ENCODE measurements at regions not wholly inside any gene's neighbourhood (a gene's known extent, or its start where the extent isn't known, plus 50 kb on each side); places are given as distances from the start of the nearest gene placed in this dataset.
A peak's percentile ranks its signal among the peaks of the same experiment; 100 is the strongest.

DNA sequence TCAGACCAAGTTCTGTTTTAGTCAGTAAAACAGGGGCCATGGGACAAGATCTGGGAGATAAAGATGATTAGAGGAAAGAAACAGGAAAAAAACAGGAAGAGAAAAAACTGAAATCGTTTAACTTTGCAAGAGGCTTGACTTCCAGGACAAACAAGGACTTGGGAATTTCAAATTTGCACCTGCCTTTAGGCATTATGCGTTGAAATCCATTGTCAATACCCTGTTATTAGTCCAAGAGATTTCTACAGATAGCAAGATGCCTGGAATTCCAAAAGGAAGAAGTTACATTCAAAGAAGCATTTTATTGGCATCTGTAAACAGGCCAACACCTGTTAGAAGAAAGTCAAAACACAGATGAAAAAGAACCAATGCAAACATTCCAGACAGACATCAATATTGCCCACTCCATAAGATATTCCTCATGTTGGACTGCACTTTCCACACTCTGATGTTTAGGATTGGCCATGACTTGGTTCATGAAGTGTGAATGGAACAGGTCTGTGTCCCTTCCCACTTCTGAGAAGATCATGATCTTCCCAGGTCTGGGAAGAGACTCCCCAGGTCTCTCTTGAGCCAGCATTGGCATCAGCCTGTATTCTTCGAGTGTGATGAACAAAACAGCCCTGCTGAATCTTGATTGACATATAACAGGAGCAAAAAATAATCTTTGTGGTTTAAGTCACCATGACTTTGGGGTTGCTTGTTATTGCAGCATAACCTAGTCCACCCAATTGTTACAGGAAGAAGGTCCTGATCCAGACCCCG is 181.4 kb upstream of the FN1 start (continued):
- TF ChIP-seq ZNF281 (CRISPR knock-in tag; IDR thresholded peaks at IDR 0.05; ENCODE audit: borderline replicate concordance) (peak; percentile 29; the same call in 1 of the 2 replicates), IRF2 (CRISPR knock-in tag; IDR thresholded peaks at IDR 0.05) (peak; percentile 91), ZNF138 (CRISPR knock-in tag; IDR thresholded peaks at IDR 0.05; ENCODE audit: low read depth) (no peak), ZNF563 (CRISPR knock-in tag; IDR thresholded peaks at IDR 0.05) (no peak), ZSCAN9 (CRISPR knock-in tag; IDR thresholded peaks at IDR 0.05; ENCODE audit: borderline replicate concordance) (peak; percentile 92), NBN (conservative IDR thresholded peaks at IDR 0.05) (no peak), ZNF713 (CRISPR knock-in tag; IDR thresholded peaks at IDR 0.05) (peak; percentile 46; the same call in 1 of the 2 replicates), ZNF7 (CRISPR knock-in tag; IDR thresholded peaks at IDR 0.05) (no peak), GABPB1 (CRISPR knock-in tag; IDR thresholded peaks at IDR 0.05) (no peak), SPEN (CRISPR knock-in tag; IDR thresholded peaks at IDR 0.05; ENCODE audit: low read depth) (no peak), ZNF75D (CRISPR knock-in tag; IDR thresholded peaks at IDR 0.05; ENCODE audit: borderline replicate concordance) (no peak)
- TF ChIP-seq, protein P1, sequence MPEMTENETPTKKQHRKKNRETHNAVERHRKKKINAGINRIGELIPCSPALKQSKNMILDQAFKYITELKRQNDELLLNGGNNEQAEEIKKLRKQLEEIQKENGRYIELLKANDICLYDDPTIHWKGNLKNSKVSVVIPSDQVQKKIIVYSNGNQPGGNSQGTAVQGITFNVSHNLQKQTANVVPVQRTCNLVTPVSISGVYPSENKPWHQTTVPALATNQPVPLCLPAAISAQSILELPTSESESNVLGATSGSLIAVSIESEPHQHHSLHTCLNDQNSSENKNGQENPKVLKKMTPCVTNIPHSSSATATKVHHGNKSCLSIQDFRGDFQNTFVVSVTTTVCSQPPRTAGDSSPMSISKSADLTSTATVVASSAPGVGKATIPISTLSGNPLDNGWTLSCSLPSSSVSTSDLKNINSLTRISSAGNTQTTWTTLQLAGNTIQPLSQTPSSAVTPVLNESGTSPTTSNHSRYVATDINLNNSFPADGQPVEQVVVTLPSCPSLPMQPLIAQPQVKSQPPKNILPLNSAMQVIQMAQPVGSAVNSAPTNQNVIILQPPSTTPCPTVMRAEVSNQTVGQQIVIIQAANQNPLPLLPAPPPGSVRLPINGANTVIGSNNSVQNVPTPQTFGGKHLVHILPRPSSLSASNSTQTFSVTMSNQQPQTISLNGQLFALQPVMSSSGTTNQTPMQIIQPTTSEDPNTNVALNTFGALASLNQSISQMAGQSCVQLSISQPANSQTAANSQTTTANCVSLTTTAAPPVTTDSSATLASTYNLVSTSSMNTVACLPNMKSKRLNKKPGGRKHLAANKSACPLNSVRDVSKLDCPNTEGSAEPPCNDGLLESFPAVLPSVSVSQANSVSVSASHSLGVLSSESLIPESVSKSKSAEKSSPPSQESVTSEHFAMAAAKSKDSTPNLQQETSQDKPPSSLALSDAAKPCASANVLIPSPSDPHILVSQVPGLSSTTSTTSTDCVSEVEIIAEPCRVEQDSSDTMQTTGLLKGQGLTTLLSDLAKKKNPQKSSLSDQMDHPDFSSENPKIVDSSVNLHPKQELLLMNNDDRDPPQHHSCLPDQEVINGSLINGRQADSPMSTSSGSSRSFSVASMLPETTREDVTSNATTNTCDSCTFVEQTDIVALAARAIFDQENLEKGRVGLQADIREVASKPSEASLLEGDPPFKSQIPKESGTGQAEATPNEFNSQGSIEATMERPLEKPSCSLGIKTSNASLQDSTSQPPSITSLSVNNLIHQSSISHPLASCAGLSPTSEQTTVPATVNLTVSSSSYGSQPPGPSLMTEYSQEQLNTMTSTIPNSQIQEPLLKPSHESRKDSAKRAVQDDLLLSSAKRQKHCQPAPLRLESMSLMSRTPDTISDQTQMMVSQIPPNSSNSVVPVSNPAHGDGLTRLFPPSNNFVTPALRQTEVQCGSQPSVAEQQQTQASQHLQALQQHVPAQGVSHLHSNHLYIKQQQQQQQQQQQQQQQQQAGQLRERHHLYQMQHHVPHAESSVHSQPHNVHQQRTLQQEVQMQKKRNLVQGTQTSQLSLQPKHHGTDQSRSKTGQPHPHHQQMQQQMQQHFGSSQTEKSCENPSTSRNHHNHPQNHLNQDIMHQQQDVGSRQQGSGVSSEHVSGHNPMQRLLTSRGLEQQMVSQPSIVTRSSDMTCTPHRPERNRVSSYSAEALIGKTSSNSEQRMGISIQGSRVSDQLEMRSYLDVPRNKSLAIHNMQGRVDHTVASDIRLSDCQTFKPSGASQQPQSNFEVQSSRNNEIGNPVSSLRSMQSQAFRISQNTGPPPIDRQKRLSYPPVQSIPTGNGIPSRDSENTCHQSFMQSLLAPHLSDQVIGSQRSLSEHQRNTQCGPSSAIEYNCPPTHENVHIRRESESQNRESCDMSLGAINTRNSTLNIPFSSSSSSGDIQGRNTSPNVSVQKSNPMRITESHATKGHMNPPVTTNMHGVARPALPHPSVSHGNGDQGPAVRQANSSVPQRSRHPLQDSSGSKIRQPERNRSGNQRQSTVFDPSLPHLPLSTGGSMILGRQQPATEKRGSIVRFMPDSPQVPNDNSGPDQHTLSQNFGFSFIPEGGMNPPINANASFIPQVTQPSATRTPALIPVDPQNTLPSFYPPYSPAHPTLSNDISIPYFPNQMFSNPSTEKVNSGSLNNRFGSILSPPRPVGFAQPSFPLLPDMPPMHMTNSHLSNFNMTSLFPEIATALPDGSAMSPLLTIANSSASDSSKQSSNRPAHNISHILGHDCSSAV (CRISPR knock-in tag; IDR thresholded peaks at IDR 0.05; ENCODE audit: borderline replicate concordance), result no peak
- TF ChIP-seq, protein P2, sequence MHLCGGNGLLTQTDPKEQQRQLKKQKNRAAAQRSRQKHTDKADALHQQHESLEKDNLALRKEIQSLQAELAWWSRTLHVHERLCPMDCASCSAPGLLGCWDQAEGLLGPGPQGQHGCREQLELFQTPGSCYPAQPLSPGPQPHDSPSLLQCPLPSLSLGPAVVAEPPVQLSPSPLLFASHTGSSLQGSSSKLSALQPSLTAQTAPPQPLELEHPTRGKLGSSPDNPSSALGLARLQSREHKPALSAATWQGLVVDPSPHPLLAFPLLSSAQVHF (CRISPR knock-in tag; IDR thresholded peaks at IDR 0.05), result no peak
- TF ChIP-seq, protein P3, sequence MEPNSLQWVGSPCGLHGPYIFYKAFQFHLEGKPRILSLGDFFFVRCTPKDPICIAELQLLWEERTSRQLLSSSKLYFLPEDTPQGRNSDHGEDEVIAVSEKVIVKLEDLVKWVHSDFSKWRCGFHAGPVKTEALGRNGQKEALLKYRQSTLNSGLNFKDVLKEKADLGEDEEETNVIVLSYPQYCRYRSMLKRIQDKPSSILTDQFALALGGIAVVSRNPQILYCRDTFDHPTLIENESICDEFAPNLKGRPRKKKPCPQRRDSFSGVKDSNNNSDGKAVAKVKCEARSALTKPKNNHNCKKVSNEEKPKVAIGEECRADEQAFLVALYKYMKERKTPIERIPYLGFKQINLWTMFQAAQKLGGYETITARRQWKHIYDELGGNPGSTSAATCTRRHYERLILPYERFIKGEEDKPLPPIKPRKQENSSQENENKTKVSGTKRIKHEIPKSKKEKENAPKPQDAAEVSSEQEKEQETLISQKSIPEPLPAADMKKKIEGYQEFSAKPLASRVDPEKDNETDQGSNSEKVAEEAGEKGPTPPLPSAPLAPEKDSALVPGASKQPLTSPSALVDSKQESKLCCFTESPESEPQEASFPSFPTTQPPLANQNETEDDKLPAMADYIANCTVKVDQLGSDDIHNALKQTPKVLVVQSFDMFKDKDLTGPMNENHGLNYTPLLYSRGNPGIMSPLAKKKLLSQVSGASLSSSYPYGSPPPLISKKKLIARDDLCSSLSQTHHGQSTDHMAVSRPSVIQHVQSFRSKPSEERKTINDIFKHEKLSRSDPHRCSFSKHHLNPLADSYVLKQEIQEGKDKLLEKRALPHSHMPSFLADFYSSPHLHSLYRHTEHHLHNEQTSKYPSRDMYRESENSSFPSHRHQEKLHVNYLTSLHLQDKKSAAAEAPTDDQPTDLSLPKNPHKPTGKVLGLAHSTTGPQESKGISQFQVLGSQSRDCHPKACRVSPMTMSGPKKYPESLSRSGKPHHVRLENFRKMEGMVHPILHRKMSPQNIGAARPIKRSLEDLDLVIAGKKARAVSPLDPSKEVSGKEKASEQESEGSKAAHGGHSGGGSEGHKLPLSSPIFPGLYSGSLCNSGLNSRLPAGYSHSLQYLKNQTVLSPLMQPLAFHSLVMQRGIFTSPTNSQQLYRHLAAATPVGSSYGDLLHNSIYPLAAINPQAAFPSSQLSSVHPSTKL (CRISPR knock-in tag; IDR thresholded peaks at IDR 0.05), result peak; percentile 99

Data from HepG2 (cell line).